ENCODE measurements at regions not wholly inside any gene's neighbourhood (a gene's known extent, or its start where the extent isn't known, plus 50 kb on each side); places are given as distances from the start of the nearest gene placed in this dataset.
"Not testable (repeated sequence)": the region's sequence is repeated elsewhere in the genome, so short reads cannot be mapped to it uniquely, and the experiment has no call there.

DNA sequence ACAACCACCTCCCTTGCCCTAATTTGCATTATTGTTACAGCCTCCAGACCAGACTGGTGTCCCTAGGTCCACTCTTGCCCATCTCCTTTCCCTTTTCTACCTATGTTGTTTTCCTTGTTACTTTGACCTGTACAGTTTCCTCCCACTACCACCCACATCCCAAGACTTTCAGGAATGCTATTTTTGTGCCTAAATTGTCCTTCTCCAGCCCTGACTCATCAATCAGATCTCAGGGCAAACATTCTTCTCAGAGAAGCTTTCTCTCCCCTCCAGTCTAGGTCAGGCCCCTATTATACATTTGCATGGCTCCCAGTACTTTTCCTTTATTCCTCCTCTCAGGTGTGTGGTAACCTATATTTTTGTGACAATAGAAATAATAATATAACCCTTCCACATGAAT is 241.5 kb downstream of the IGSF11 start:
- H3K36me3 ChIP-seq (ENCODE audit: insufficient read depth, low read depth, low read length) = no peaks in the 10 kb centered on the region
- H3K9me3 ChIP-seq (ENCODE audit: insufficient read depth, low read depth, low read length) = no peaks in the 10 kb centered on the region
- H3K4me3 ChIP-seq (ENCODE audit: low read length) = no peak overlapping the region
- no peaks in the 10 kb centered on the region for H3K27me3 ChIP-seq (ENCODE audit: insufficient read depth, low read length)
- H3K27ac ChIP-seq (ENCODE audit: low read length) = no peak overlapping the region
- 0 out of 2 replicates have a peak, but pooled peaks cover 4% of the 10 kb centered on the region for H3K4me1 ChIP-seq (ENCODE audit: insufficient read depth, low read length)
- no peak overlapping the region for H3K9ac ChIP-seq (ENCODE audit: low read depth, low read length)

DNA sequence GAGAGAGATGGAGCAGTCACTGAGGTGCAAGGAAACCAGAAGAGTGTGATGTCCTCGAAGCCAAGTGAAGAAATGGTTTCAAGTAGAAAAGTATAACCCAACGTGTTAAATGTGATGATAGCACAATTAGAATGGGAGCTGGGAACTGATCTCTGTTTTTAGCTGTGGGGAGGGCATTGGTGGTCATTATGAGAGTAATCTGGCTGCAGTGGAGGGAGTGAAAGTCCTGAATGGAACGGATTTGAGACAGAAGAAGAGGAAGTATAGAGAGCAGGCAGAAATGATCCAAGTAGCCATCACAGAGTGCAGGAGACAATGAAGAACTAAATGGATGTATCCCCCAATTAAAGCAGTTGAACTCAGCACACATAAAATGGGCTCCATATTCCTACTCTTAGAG is 235.3 kb downstream of the IGSF11 start:
- Histone ChIP-seq H3K36me3 (ENCODE audit: insufficient read depth, low read depth, low read length) (no peaks in the 10 kb centered on the region), H3K4me1 (ENCODE audit: insufficient read depth, low read length) (no peaks in the 10 kb centered on the region), H3K4me3 (ENCODE audit: low read length) (no peak overlapping the region), H3K27ac (ENCODE audit: low read length) (no peak overlapping the region), H3K9ac (ENCODE audit: low read depth, low read length) (no peak overlapping the region), H3K9me3 (ENCODE audit: insufficient read depth, low read depth, low read length) (no peaks in the 10 kb centered on the region), H3K27me3 (ENCODE audit: insufficient read depth, low read length) (no peaks in the 10 kb centered on the region)

DNA sequence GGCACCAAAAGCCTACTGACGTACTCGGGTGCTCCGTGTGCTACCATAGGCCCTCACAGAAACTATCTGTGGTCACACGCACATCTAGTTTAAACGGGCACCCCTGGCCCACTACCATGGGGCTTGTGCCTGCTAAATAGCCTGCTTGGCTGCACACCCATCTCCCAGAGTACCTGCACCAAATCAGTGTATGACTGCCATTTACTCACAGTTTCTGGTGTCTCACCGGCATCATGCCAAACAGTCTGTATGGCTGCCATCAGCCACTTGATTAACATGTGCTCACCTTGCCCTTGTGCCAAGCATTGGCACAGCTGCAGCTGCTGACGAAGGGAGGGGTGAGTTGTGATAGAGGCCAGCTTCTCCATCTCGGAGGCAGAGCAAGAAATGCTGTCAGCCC is 232.7 kb downstream of the IGSF11 start:
- H3K36me3 ChIP-seq (ENCODE audit: insufficient read depth, low read depth, low read length) = no peaks in the 10 kb centered on the region
- no peak overlapping the region for H3K4me3 ChIP-seq (ENCODE audit: low read length)
- no peak overlapping the region for H3K27ac ChIP-seq (ENCODE audit: low read length)
- no peaks in the 10 kb centered on the region for H3K27me3 ChIP-seq (ENCODE audit: insufficient read depth, low read length)
- H3K4me1 ChIP-seq (ENCODE audit: insufficient read depth, low read length) = no peaks in the 10 kb centered on the region; the same call in 1 of the 2 replicates
- no peaks in the 10 kb centered on the region for H3K9me3 ChIP-seq (ENCODE audit: insufficient read depth, low read depth, low read length)
- no peak overlapping the region for H3K9ac ChIP-seq (ENCODE audit: low read depth, low read length)

DNA sequence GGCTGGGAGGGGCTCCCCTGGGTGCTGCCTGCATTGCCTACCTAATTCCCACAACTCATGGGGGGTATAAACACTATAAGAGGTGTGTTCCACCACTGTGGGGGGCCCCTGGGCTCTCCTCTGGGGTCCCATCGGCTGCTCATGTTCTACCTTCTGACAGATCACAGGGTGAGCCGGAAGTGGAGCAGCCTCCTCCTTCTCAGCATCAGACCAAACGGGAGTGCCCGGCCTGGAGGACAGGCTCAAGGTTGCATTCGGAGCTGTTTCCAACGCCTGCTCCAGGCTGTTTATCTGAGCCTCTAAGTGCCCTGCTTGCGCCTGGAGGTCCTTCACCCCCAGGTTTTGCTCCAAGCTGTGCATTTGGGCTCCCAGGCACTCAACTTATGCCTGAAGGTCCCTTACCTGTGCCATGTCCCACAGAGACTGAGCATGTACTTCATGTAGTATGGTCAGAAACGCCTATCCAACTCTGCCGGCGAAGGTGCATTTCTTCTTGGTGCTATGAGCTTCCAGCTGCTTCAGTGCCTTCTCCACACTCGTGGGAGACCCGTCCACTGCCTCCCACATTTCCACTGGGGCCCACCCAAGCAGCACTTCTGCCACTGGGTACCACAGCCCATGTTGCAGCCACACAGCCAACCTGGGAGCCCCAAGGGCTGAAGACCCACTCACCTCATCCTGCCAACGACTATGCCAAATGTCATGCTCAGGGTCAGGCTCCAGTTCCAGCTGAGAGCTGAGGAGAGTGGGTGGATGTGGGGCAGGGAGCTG is 232.1 kb downstream of the IGSF11 start:
- Histone ChIP-seq H3K27me3 (ENCODE audit: insufficient read depth, low read length) (no peaks in the 10 kb centered on the region), H3K9me3 (ENCODE audit: insufficient read depth, low read depth, low read length) (no peaks in the 10 kb centered on the region), H3K9ac (ENCODE audit: low read depth, low read length) (no peak overlapping the region), H3K4me3 (ENCODE audit: low read length) (no peak overlapping the region), H3K27ac (ENCODE audit: low read length) (no peak overlapping the region), H3K4me1 (ENCODE audit: insufficient read depth, low read length) (no peaks in the 10 kb centered on the region; the same call in 1 of the 2 replicates), H3K36me3 (ENCODE audit: insufficient read depth, low read depth, low read length) (no peaks in the 10 kb centered on the region)

DNA sequence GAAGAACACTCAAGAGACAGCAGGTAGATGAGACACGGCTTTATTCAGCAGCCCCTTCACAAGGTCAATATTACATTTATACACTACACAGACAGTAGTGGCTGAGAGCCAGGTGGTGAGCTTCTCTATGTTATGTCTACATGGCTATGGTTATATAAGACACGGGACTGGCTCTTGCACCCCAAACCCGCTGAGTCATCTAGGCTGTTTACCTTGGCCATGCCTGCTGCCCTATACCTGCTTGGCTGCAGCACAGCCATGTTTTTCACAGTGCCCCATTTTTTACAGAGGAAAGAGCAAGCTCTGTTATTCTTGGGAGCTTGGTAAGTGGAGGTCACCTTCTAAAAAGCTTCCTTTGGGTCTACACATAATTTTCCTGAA is 231.6 kb downstream of the IGSF11 start:
- H3K4me3 ChIP-seq (ENCODE audit: low read length) = no peak overlapping the region
- H3K4me1 ChIP-seq (ENCODE audit: insufficient read depth, low read length) = no peaks in the 10 kb centered on the region; the same call in 1 of the 2 replicates
- H3K27me3 ChIP-seq (ENCODE audit: insufficient read depth, low read length) = no peaks in the 10 kb centered on the region
- H3K36me3 ChIP-seq (ENCODE audit: insufficient read depth, low read depth, low read length) = no peaks in the 10 kb centered on the region
- H3K9ac ChIP-seq (ENCODE audit: low read depth, low read length) = no peak overlapping the region
- H3K27ac ChIP-seq (ENCODE audit: low read length) = no peak overlapping the region
- H3K9me3 ChIP-seq (ENCODE audit: insufficient read depth, low read depth, low read length) = no peaks in the 10 kb centered on the region

DNA sequence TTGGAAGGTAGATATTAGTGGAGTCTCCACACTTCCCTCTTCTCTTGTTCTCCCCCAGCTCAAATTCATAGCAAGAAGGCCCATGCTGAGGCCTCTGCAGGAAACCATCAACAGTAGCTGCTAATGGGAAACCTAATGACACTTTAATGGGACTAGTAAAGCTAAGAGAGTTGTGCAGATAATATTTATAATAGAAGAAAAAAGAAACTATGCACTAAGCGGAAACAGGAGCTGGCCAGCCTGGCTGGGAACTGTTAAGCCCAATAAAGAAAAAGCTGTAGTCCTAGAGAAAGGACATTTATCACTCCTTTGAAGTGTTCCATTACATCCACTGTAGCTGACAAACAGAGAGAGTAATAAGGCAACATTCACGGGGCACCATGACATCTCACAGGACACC is 229.6 kb downstream of the IGSF11 start:
- H3K4me1 ChIP-seq (ENCODE audit: insufficient read depth, low read length) = no peaks in the 10 kb centered on the region; the same call in 1 of the 2 replicates
- no peaks in the 10 kb centered on the region for H3K9me3 ChIP-seq (ENCODE audit: insufficient read depth, low read depth, low read length)
- H3K36me3 ChIP-seq (ENCODE audit: insufficient read depth, low read depth, low read length) = no peaks in the 10 kb centered on the region
- no peak overlapping the region for H3K9ac ChIP-seq (ENCODE audit: low read depth, low read length)
- H3K4me3 ChIP-seq (ENCODE audit: low read length) = no peak overlapping the region
- H3K27me3 ChIP-seq (ENCODE audit: insufficient read depth, low read length) = no peaks in the 10 kb centered on the region
- no peak overlapping the region for H3K27ac ChIP-seq (ENCODE audit: low read length)

DNA sequence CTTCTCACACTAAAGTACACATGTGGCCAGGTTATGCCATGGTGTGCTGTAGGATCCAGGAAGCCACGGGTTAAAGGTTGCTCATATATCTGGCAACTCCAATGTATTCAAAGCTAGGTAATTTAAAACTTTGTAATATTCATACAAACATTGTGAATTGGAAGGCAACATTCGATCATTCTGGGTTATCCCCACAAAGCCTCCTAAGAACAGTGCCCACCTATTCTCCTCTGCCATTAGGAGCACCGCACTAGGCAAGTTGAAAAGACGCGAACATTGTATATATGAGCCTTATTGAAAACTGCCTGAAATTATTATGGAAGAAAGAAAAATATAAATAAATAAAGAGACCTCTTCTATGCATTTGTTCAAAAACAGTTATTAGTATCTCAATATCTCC is 228.2 kb downstream of the IGSF11 start:
- no peaks in the 10 kb centered on the region for H3K9me3 ChIP-seq (ENCODE audit: insufficient read depth, low read depth, low read length)
- no peaks in the 10 kb centered on the region for H3K36me3 ChIP-seq (ENCODE audit: insufficient read depth, low read depth, low read length)
- H3K27me3 ChIP-seq (ENCODE audit: insufficient read depth, low read length) = no peaks in the 10 kb centered on the region
- H3K9ac ChIP-seq (ENCODE audit: low read depth, low read length) = no peak overlapping the region
- no peak overlapping the region for H3K27ac ChIP-seq (ENCODE audit: low read length)
- no peak overlapping the region for H3K4me3 ChIP-seq (ENCODE audit: low read length)
- no peaks in the 10 kb centered on the region; the same call in 1 of the 2 replicates for H3K4me1 ChIP-seq (ENCODE audit: insufficient read depth, low read length)

DNA sequence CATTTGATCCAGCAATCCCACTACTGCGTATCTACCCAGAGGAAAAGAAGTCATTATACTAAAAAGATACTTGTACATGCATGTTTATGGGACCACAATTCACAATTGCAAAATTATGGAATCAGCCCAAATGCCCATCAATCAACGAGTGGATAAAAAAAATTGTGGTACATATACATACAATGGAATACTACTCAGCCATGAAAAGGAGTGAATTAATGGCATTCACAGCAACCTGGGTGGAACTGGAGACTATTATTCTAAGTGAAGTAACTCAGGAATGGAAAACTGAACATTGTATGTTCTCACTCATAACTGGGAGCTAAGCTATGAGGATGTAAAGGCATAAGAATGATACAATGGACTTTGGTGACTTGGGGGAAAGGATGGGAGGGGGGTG is 227.3 kb downstream of the IGSF11 start:
- H3K9ac ChIP-seq (ENCODE audit: low read depth, low read length); H3K36me3 ChIP-seq (ENCODE audit: insufficient read depth, low read depth, low read length); H3K4me3 ChIP-seq (ENCODE audit: low read length); H3K27me3 ChIP-seq (ENCODE audit: insufficient read depth, low read length); H3K9me3 ChIP-seq (ENCODE audit: insufficient read depth, low read depth, low read length); H3K4me1 ChIP-seq (ENCODE audit: insufficient read depth, low read length); H3K27ac ChIP-seq (ENCODE audit: low read length): not testable (repeated sequence)

DNA sequence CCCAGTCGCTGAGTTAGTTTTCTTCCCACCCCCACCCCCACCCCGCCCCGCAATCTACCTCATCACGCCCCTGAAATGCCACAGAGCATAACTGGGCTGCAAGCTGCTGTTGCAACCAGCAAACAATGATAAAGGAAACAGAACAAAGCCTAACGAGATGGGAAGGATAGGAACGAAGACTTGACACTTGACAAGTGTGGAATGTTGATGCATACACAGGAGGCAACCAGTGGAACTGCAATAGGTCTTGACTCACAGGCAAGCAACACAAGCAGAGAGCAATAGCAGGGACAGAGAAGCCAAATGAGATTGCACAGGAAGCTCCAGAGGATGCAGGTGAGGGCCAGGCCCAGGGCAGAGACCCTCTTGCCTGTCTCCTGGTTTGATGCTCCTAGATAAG is 225.9 kb downstream of the IGSF11 start:
- Histone ChIP-seq H3K36me3 (ENCODE audit: insufficient read depth, low read depth, low read length) (no peaks in the 10 kb centered on the region), H3K27ac (ENCODE audit: low read length) (no peak overlapping the region), H3K9ac (ENCODE audit: low read depth, low read length) (no peak overlapping the region)

DNA sequence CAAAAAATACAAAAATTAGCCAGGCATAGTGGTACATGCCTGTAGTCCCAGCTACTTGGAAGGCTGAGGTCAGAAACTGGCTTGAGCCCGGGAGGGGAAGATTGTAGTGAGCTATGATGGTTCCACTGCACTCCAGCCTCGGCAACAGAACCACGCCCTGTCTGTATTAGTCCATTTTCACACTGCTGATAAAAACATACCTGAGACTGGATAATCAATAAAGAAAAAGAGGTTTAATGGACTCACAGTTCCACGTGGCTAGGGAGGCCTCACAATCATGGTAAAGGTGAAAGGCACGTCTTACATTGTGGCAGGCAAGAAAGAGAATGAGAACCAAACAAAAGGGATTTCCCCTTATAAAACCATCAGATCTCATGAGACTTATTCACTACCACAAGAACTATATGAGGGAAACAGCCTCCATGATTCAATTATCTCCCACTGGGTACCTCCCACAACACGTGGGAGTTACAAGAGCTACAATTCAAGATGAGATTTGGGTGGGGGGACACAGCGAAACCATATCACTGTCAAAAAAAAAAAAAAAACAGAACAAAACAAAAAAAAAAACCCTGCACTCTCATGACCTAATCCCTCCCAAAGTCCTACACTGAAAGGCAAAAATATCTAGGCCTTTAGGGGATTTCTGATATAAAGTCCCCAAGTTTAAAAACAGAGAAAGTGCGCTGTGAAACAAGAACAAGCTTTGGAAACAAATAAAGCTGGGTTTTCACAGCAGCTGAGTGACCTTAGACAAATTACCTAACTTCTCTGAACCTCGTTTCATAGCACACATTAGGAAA is 224.7 kb downstream of the IGSF11 start:
- Histone ChIP-seq H3K9me3 (ENCODE audit: insufficient read depth, low read depth, low read length) (no peaks in the 10 kb centered on the region), H3K9ac (ENCODE audit: low read depth, low read length) (no peak overlapping the region), H3K4me1 (ENCODE audit: insufficient read depth, low read length) (no peaks in the 10 kb centered on the region; the same call in 1 of the 2 replicates), H3K36me3 (ENCODE audit: insufficient read depth, low read depth, low read length) (no peaks in the 10 kb centered on the region), H3K27ac (ENCODE audit: low read length) (no peak overlapping the region), H3K4me3 (ENCODE audit: low read length) (no peak overlapping the region), H3K27me3 (ENCODE audit: insufficient read depth, low read length) (no peaks in the 10 kb centered on the region)

More for the DNA sequence above, 225.9 kb downstream of the IGSF11 start:
- Histone ChIP-seq H3K9me3 (ENCODE audit: insufficient read depth, low read depth, low read length) (no peaks in the 10 kb centered on the region), H3K4me1 (ENCODE audit: insufficient read depth, low read length) (no peaks in the 10 kb centered on the region; the same call in 1 of the 2 replicates), H3K4me3 (ENCODE audit: low read length) (no peak overlapping the region), H3K27me3 (ENCODE audit: insufficient read depth, low read length) (no peaks in the 10 kb centered on the region)

DNA sequence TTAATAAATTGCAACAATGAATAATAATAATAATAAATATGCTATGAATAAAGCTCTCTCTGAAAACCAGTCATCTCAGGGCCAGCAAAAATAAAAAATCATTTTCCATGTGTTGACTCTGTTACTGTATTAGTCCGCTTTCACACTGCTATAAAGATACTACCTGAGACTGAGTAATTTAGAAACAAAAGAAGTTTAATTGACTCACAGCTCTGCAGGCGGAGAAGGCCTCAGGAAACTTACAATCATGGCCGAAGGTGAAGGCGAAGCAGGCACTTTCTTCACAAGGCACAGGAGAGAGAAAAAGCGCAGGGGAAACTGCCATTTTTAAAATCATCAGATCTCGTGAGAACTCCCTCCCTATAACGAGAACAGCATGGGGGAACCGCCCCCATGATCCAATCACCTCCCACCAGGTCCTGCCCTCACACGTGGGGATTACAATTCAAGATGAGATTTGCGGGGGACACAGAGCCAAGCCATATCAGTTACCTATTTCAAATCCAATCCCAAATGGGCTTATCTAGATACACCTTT is 224.1 kb downstream of the IGSF11 start:
- H3K4me3 ChIP-seq (ENCODE audit: low read length) = no peak overlapping the region
- no peaks in the 10 kb centered on the region for H3K27me3 ChIP-seq (ENCODE audit: insufficient read depth, low read length)
- H3K27ac ChIP-seq (ENCODE audit: low read length) = no peak overlapping the region
- no peaks in the 10 kb centered on the region; the same call in 1 of the 2 replicates for H3K4me1 ChIP-seq (ENCODE audit: insufficient read depth, low read length)
- H3K36me3 ChIP-seq (ENCODE audit: insufficient read depth, low read depth, low read length) = no peaks in the 10 kb centered on the region
- no peak overlapping the region for H3K9ac ChIP-seq (ENCODE audit: low read depth, low read length)
- no peaks in the 10 kb centered on the region for H3K9me3 ChIP-seq (ENCODE audit: insufficient read depth, low read depth, low read length)

All from iPS-20b (cell line).